ENCODE measurements at regions not wholly inside any gene's neighbourhood (a gene's known extent, or its start where the extent isn't known, plus 50 kb on each side); places are given as distances from the start of the nearest gene placed in this dataset.
A peak's percentile ranks its signal among the peaks of the same experiment; 100 is the strongest.

GRCh38 chr6:11473008-11473740 lies 64.4 kb upstream of the TMEM170B start:
- TF ChIP-seq ELK1 (IDR thresholded peaks at IDR 0.05; ENCODE audit: borderline replicate concordance, low read depth, low read length): no peak
- no peak for TF ChIP-seq MAFK (IDR thresholded peaks at IDR 0.05; ENCODE audit: low read depth, low read length)
- TF ChIP-seq MAZ (IDR thresholded peaks at IDR 0.05; ENCODE audit: borderline replicate concordance, low read depth, low read length): no peak
- TF ChIP-seq CEBPB (IDR thresholded peaks at IDR 0.05; ENCODE audit: low read depth, low read length): no peak
- TF ChIP-seq BHLHE40 (IDR thresholded peaks at IDR 0.05; ENCODE audit: low read depth, low read length): no peak
- no peak for TF ChIP-seq SMC3 (IDR thresholded peaks at IDR 0.05; ENCODE audit: low read depth, low read length)
- TF ChIP-seq POLR2A (IDR thresholded peaks at IDR 0.05; ENCODE audit: low read depth, low read length): no peak
- TF ChIP-seq RCOR1 (IDR thresholded peaks at IDR 0.05; ENCODE audit: insufficient replicate concordance, low read length): no peak
- TF ChIP-seq RFX5 (IDR thresholded peaks at IDR 0.05; ENCODE audit: low read depth, low read length): no peak
- no peak for TF ChIP-seq NFE2L2 (IDR thresholded peaks at IDR 0.05; ENCODE audit: low read depth, low read length)
- no peak for TF ChIP-seq USF2 (IDR thresholded peaks at IDR 0.05; ENCODE audit: low read depth, low read length)
- TF ChIP-seq FOS (IDR thresholded peaks at IDR 0.05; ENCODE audit: low read depth, low read length): no peak
- TF ChIP-seq MXI1 (IDR thresholded peaks at IDR 0.05; ENCODE audit: borderline replicate concordance, low read depth, low read length): no peak
- TF ChIP-seq RAD21 (IDR thresholded peaks at IDR 0.05; ENCODE audit: low read length): no peak
- no peak for TF ChIP-seq CHD1 (IDR thresholded peaks at IDR 0.05; ENCODE audit: low read depth, low read length)
- TF ChIP-seq CTCF (conservative IDR thresholded peaks at IDR 0.05; ENCODE audit: low read depth, low read length): no peak
- Histone ChIP-seq H2BK5ac (ENCODE audit: low read depth, low read length, poor library complexity, severe bottlenecking) (no peak overlapping the region), H3K14ac (replicated peaks; ENCODE audit: low read depth, low read length) (no peak overlapping the region), H4K5ac (ENCODE audit: low read depth, low read length) (no peak overlapping the region), H2BK15ac (ENCODE audit: low read depth, low read length) (no peak overlapping the region), H4K8ac (ENCODE audit: low read depth in 2 of 2, low read length in 2 of 2) (no peak overlapping the region), H2AFZ (replicated peaks; ENCODE audit: low read length, poor library complexity) (peak overlapping the region; percentile 49), H3K4me3 (ENCODE audit: insufficient read depth, low read depth, low read length) (no peak overlapping the region), H3K4ac (ENCODE audit: low read depth, low read length) (no peak overlapping the region), H3K9ac (ENCODE audit: low read depth, low read length) (no peak overlapping the region), H4K20me1 (ENCODE audit: insufficient read depth, low read length) (no peaks in the 10 kb centered on the region), H3K23ac (ENCODE audit: low read depth, low read length) (no peak overlapping the region), H3K9me3 (ENCODE audit: control insufficient read depth, insufficient read depth, low read length) (no peaks in the 10 kb centered on the region), H4K91ac (ENCODE audit: insufficient read depth, low read depth, low read length) (no peak overlapping the region), H2BK20ac (ENCODE audit: low read depth, low read length) (no peak overlapping the region; the same call in 1 of the 2 replicates), H3K9me1 (ENCODE audit: insufficient read depth, low read length) (peaks cover 3% of the 10 kb centered on the region), H3K56ac (ENCODE audit: extremely low read depth, insufficient read depth, low read length) (no peak overlapping the region), H3K4me2 (ENCODE audit: low read depth, low read length) (no peak overlapping the region), H2AK5ac (ENCODE audit: low read depth, low read length) (peak overlapping the region; percentile 54), H3K27me3 (ENCODE audit: control insufficient read depth, insufficient read depth, low read length) (peaks cover 2% of the 10 kb centered on the region; the same call in 1 of the 2 replicates), H2BK120ac (ENCODE audit: low read depth, low read length) (no peak overlapping the region; the same call in 1 of the 2 replicates), H3K18ac (ENCODE audit: low read depth, low read length) (peak overlapping the region; percentile 18; the same call in 1 of the 2 replicates), H3K36me3 (ENCODE audit: control insufficient read depth, insufficient read depth, low read length) (no peaks in the 10 kb centered on the region), H3K79me1 (ENCODE audit: low read depth in 1 of 2, low read length in 2 of 2) (no peaks in the 10 kb centered on the region), H3K4me1 (ENCODE audit: control insufficient read depth, insufficient read depth, low read length) (peaks cover 10% of the 10 kb centered on the region), H3K27ac (ENCODE audit: insufficient read depth, low read length) (no peak overlapping the region), H2AK9ac (replicated peaks; ENCODE audit: low read depth, low read length, poor library complexity) (no peak overlapping the region)
- DNase-seq: no peak
- WGBS, 2 experiments (ENCODE audit: extremely low coverage in 2 of 2, insufficient read length in 1 of 2): 78% methylated on average over 8 of the region's 16 CpGs; no CpG with 5 or more reads in 1 of the 2 experiments
- BruUV-seq (replicated peaks): no TSS peak
- ATAC-seq (ENCODE audit: low read depth): no peak
- POLR2A ChIA-PET (ENCODE audit: unreplicated experiment): no interaction called here
- dilution Hi-C loops (cut with HindIII; ENCODE audit: low sequenced_read_pairs, unreplicated experiment) (no loop called here), intact Hi-C loops (cut with micrococcal nuclease) (no loop called here), in situ Hi-C loops (cut with MboI; ENCODE audit: low sequenced_read_pairs) (no loop called here)
- CTCF ChIA-PET: no interaction called here
